Esophagus squamous epithelium (tissue), 5 donors: ENCODE measurements at regions not wholly inside any gene's neighbourhood (a gene's known extent, or its start where the extent isn't known, plus 50 kb on each side); places are given as distances from the start of the nearest gene placed in this dataset.
A peak's percentile ranks its signal among the peaks of the same experiment; 100 is the strongest.

ENCODE experiments used
- DNase-seq: peaks from one replicate; lab custom pipeline; 2025; lab: John Stamatoyannopoulos, UW
- H3K27ac ChIP-seq, 4 donors: fragments of 200-600 bp; sonication (generic); one replicate each; pipeline ENCODE4 v1.5.1; 2016 to 2019; ENCODE audit warnings: mild to moderate bottlenecking in 1 of 4
- H3K27me3 ChIP-seq, 4 donors: fragments of 200-600 bp; sonication (generic); 1 replicate in 3 of 4; 2 replicates in 1 of 4; pipeline versions ENCODE4 v1.5.1 to v1.6.0; 2017 to 2021; ENCODE audit warnings: antibody characterized with exemption in 1 of 4
- H3K36me3 ChIP-seq, 3 donors: fragments of 200-600 bp; sonication (generic); one replicate each; pipeline ENCODE4 v1.5.1; 2016 to 2019
- H3K4me1 ChIP-seq, 3 donors: fragments of 200-600 bp; sonication (generic); one replicate each; pipeline ENCODE4 v1.5.1; 2017 to 2019
- H3K4me3 ChIP-seq, 4 donors: fragments of 200-600 bp; sonication (generic); 1 replicate in 3 of 4; 2 replicates in 1 of 4; pipeline ENCODE4 v1.5.1; 2016 to 2019; ENCODE audit warnings: mild to moderate bottlenecking in 2 of 4, moderate library complexity in 1 of 4
- H3K9me3 ChIP-seq, 3 donors: fragments of 200-600 bp; sonication (generic); one replicate each; pipeline ENCODE4 v1.5.1; 2016 to 2019
- CTCF ChIP-seq, 6 experiments: fragments of 450-650 bp in 4 of 6; fragments of 200-600 bp in 2 of 6; sonication (generic) in 2 of 6; IDR thresholded peaks; one replicate each; pipeline ENCODE4 v1.5.1; 2016 to 2019; ENCODE audit warnings: antibody characterized with exemption in 6 of 6, mild to moderate bottlenecking in 4 of 6, moderate library complexity in 4 of 6
- POLR2A ChIP-seq, 4 donors: fragments of 450-650 bp; IDR thresholded peaks; one replicate each; pipeline ENCODE4 v1.6.1; 2017; ENCODE audit warnings: antibody characterized with exemption in 4 of 4, mild to moderate bottlenecking in 4 of 4, moderate library complexity in 3 of 4
- WGBS, 2 donors: methylation state at CpG; one replicate each; pipeline ENCODE4 v1.1.5; 2018; 5-methylcytosine and 5-hydroxymethylcytosine counted together
- intact Hi-C: fragments of 100-400 bp; cut with DNase I; formaldehyde crosslinking; loops from one replicate; pipeline ENCODE4 v1.15.0; 2022
- donor health status: DM: yes; HTN: yes; CAD: no.

- 80 to 93% methylated on average over 2 to 3 of the region's 4 CpGs for WGBS, 2 donors
- H3K27ac ChIP-seq: no peak overlapping the region
- H3K9me3 ChIP-seq: peaks cover 0 to 9% (median 0%) of the 10 kb centered on the region in 3 donors
- H3K4me3 ChIP-seq: no peak overlapping the region
- no peak for TF ChIP-seq CTCF (IDR thresholded peaks at IDR 0.05)
- TF ChIP-seq POLR2A (IDR thresholded peaks at IDR 0.05): no peak
- no peak for DNase-seq
- intact Hi-C loops: no loop called here
- H3K36me3 ChIP-seq: no peaks in the 10 kb centered on the region
- no peaks in the 10 kb centered on the region for H3K4me1 ChIP-seq
- no peaks in the 10 kb centered on the region for H3K27me3 ChIP-seq
Observed at GRCh38 chr3:165476399-165477060, 280.3 kb upstream of the SLITRK3 start.

GRCh38 chr3:165466856-165467255 is 270.7 kb upstream of the SLITRK3 start:
- Histone ChIP-seq H3K4me3 (no peak overlapping the region), H3K4me1 (no peaks in the 10 kb centered on the region), H3K27me3 (no peaks in the 10 kb centered on the region), H3K36me3 (no peaks in the 10 kb centered on the region), H3K9me3 (no peaks in the 10 kb centered on the region), H3K27ac (no peak overlapping the region)
- intact Hi-C loops: no loop called here
- no peak for DNase-seq
- 65 to 78% methylated on average over 4 of the region's 4 CpGs for WGBS, 2 donors
- TF ChIP-seq CTCF (IDR thresholded peaks at IDR 0.05): no peak
- TF ChIP-seq POLR2A (IDR thresholded peaks at IDR 0.05): no peak

- Histone ChIP-seq H3K4me1 (no peaks in the 10 kb centered on the region), H3K27me3 (no peaks in the 10 kb centered on the region), H3K4me3 (no peak overlapping the region), H3K36me3 (no peaks in the 10 kb centered on the region), H3K27ac (no peak overlapping the region), H3K9me3 (no peaks in the 10 kb centered on the region)
- TF ChIP-seq CTCF (IDR thresholded peaks at IDR 0.05) (no peak), POLR2A (IDR thresholded peaks at IDR 0.05) (no peak)
- intact Hi-C loops: no loop called here
- WGBS, 2 donors: 75 to 76% methylated on average over 2 of the region's 2 CpGs
- no peak for DNase-seq
Observed at GRCh38 chr3:165464736-165465135, 268.6 kb upstream of the SLITRK3 start.

- H3K4me1 ChIP-seq: no peaks in the 10 kb centered on the region
Observed at GRCh38 chr3:165463531-165463930, 267.3 kb upstream of the SLITRK3 start.

More at GRCh38 chr3:165463531-165463930, 267.3 kb upstream of the SLITRK3 start:
- Histone ChIP-seq H3K27ac (peak overlapping the region in 3 of 4 donors; percentile 38 to 71 (median 52)), H3K4me3 (no peak overlapping the region), H3K9me3 (no peaks in the 10 kb centered on the region), H3K36me3 (no peaks in the 10 kb centered on the region), H3K27me3 (no peaks in the 10 kb centered on the region)
- TF ChIP-seq POLR2A (IDR thresholded peaks at IDR 0.05): no peak
- TF ChIP-seq CTCF (IDR thresholded peaks at IDR 0.05): no peak
- intact Hi-C loops: no loop called here
- DNase-seq: no peak
- 52 to 55% methylated on average over 1 of the region's 1 CpG for WGBS, 2 donors
